Body of pancreas (tissue), 4 donors: ENCODE measurements at regions not wholly inside any gene's neighbourhood (a gene's known extent, or its start where the extent isn't known, plus 50 kb on each side); places are given as distances from the start of the nearest gene placed in this dataset.

ENCODE experiments used
- ATAC-seq: fragments of 150-250 bp; one replicate; pipeline ENCODE4 v1.9.1; 2016
- DNase-seq, 4 donors: peaks; one replicate each; pipeline ENCODE4 v3.0.0-alpha.2; 2019
- H3K27ac ChIP-seq, 4 donors: fragments of 200-600 bp; sonication (generic); 1 replicate in 3 of 4; 2 replicates in 1 of 4; pipeline versions ENCODE4 v1.5.1 to v1.6.1; 2016 to 2019; ENCODE audit warnings: mild to moderate bottlenecking in 1 of 4, mixed read lengths in 1 of 4, moderate library complexity in 1 of 4
- H3K27me3 ChIP-seq, 2 donors: fragments of 200-600 bp; sonication (generic); one replicate each; pipeline ENCODE4 v1.6.0; 2016; ENCODE audit warnings: mild to moderate bottlenecking in 1 of 2
- H3K36me3 ChIP-seq, 2 donors: fragments of 200-600 bp; sonication (generic); replicated peaks in 1 of 2; 2 replicates each; pipeline ENCODE4 v1.5.1; 2016; ENCODE audit warnings: low read depth in 2 of 2; ENCODE audit not compliant: insufficient read depth in 1 of 2
- H3K4me1 ChIP-seq: fragments of 200-600 bp; sonication (generic); one replicate; pipeline ENCODE4 v1.6.0; 2016
- H3K4me3 ChIP-seq, 2 donors: fragments of 200-600 bp; sonication (generic); 1 replicate in 1 of 2; 2 replicates in 1 of 2; pipeline ENCODE4 v1.5.1; 2016 to 2019
- H3K9me3 ChIP-seq, 3 donors: fragments of 200-600 bp; sonication (generic); 1 replicate in 2 of 3; 2 replicates in 1 of 3; pipeline ENCODE4 v1.5.1; 2016
- POLR2A ChIP-seq, 3 donors: fragments of 450-650 bp; IDR thresholded peaks; one replicate each; pipeline ENCODE4 v1.6.1; 2016; ENCODE audit warnings: antibody characterized with exemption in 3 of 3, mild to moderate bottlenecking in 2 of 3
- WGBS, 2 donors: methylation state at CpG; one replicate each; pipeline ENCODE4 v1.1.5; 2017; 5-methylcytosine and 5-hydroxymethylcytosine counted together
- intact Hi-C: fragments of 100-400 bp; cut with DNase I; formaldehyde crosslinking; loops from one replicate; pipeline ENCODE4 v1.15.1; 2023
- TF ChIP-seq, protein P1 (sequence below), 7 experiments: fragments of 450-650 bp in 4 of 7; fragments of 200-600 bp in 3 of 7; sonication (generic) in 3 of 7; IDR thresholded peaks; one replicate each; pipeline ENCODE4 v1.5.1; 2016 to 2019; ENCODE audit warnings: antibody characterized with exemption in 7 of 7

- H3K9me3 ChIP-seq = no peaks in the 10 kb centered on the region
- H3K4me1 ChIP-seq = peaks cover 15% of the 10 kb centered on the region
- ATAC-seq (no peak), DNase-seq (no peak)
- no peak overlapping the region for H3K27ac ChIP-seq
- H3K4me3 ChIP-seq = no peak overlapping the region
- WGBS, 2 donors = 86 to 96% methylated on average over 11 of the region's 11 CpGs
- intact Hi-C loops = no loop called here
- TF ChIP-seq, protein P1, sequence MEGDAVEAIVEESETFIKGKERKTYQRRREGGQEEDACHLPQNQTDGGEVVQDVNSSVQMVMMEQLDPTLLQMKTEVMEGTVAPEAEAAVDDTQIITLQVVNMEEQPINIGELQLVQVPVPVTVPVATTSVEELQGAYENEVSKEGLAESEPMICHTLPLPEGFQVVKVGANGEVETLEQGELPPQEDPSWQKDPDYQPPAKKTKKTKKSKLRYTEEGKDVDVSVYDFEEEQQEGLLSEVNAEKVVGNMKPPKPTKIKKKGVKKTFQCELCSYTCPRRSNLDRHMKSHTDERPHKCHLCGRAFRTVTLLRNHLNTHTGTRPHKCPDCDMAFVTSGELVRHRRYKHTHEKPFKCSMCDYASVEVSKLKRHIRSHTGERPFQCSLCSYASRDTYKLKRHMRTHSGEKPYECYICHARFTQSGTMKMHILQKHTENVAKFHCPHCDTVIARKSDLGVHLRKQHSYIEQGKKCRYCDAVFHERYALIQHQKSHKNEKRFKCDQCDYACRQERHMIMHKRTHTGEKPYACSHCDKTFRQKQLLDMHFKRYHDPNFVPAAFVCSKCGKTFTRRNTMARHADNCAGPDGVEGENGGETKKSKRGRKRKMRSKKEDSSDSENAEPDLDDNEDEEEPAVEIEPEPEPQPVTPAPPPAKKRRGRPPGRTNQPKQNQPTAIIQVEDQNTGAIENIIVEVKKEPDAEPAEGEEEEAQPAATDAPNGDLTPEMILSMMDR (IDR thresholded peaks at IDR 0.05) = no peak
- no peak for TF ChIP-seq POLR2A (IDR thresholded peaks at IDR 0.05)
- H3K36me3 ChIP-seq = no peaks in the 10 kb centered on the region
- H3K27me3 ChIP-seq = no peaks in the 10 kb centered on the region
These were observed 336.5 kb downstream of the MIAT start for GRCh38 chr22:26993886-26994285.

DNA sequence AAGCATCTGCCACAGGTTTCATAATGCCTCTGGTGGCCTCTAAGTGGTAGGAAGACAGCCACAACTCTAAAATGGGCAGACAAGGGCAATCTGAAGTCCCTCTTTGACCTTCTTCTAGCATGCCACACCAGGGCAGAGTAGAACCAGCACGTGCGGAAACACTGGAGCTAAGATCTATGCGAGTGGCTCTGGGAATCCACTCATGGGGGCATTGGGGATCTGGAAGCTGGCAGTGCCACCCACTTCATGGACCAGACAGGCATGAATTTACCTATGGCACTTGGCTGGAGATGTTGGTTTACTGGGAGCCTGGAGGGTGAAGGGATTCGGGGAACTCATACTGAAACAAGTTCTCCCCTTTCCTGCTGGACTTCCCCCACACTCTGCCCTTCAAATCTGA lies 337.4 kb downstream of the MIAT start:
- TF ChIP-seq, protein P1 (IDR thresholded peaks at IDR 0.05) = no peak
- no peak for TF ChIP-seq POLR2A (IDR thresholded peaks at IDR 0.05)
- Histone ChIP-seq H3K27ac (no peak overlapping the region), H3K27me3 (no peaks in the 10 kb centered on the region), H3K4me1 (peaks cover 15% of the 10 kb centered on the region), H3K4me3 (no peak overlapping the region), H3K9me3 (no peaks in the 10 kb centered on the region), H3K36me3 (no peaks in the 10 kb centered on the region)
- 79 to 90% methylated on average over 4 of the region's 4 CpGs for WGBS, 2 donors
- DNase-seq = no peak
- no peak for ATAC-seq
- intact Hi-C loops = no loop called here

DNA sequence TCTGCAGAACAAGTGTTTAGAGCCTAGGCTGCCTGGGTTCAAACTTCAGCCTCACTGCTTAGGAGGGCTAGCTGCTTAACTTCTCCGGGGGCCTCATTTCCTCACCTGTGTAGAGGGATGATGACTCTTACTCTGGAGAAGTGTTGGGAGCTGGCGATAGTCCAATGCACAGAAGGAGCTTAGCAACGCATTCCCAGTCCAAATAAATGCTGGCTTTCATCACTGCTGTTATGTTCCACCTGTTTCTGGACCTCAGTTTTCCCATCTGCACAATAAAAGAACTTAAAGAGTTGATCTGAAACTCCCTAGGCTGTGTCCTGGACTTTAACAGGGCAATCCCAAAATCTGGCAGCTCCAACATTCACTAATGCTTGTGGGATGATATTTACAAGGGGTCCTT lies 337.8 kb downstream of the MIAT start:
- H3K9me3 ChIP-seq = no peaks in the 10 kb centered on the region
- no peak overlapping the region for H3K4me3 ChIP-seq
- H3K27me3 ChIP-seq = no peaks in the 10 kb centered on the region
- DNase-seq (peak; percentile 71 to 81 (median 79)), ATAC-seq (peak; percentile 84)
- H3K4me1 ChIP-seq = peaks cover 15% of the 10 kb centered on the region
- H3K27ac ChIP-seq = peak overlapping the region in 2 of 4 donors; percentile 26 to 36
- H3K36me3 ChIP-seq = no peaks in the 10 kb centered on the region
- intact Hi-C loops = no loop called here
- TF ChIP-seq, protein P1 (IDR thresholded peaks at IDR 0.05) = no peak
- TF ChIP-seq POLR2A (IDR thresholded peaks at IDR 0.05) = no peak
- 6 to 25% methylated on average over 2 to 3 of the region's 3 CpGs for WGBS, 2 donors

DNA sequence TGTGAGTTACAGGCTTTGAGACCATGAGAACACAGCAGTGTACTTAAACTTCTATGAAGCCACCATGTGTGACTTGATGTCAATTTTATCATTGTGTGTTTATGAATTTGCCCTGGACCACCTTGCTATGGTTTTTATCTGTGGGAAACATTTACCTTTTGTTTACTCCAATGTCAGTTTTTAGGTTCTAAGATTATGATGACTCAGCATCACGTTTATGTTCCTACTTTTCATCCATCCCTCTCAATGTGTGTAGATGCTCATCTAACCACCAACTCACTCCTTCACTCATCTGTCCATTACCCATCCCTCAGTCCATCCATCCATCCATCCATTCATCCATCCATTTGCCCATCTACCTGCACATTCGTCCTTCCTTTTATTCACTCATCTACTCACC lies 338.8 kb downstream of the MIAT start:
- Histone ChIP-seq H3K36me3 (no peaks in the 10 kb centered on the region), H3K4me3 (no peak overlapping the region), H3K27me3 (no peaks in the 10 kb centered on the region), H3K9me3 (no peaks in the 10 kb centered on the region), H3K4me1 (peaks cover 15% of the 10 kb centered on the region), H3K27ac (no peak overlapping the region)
- intact Hi-C loops = no loop called here
- no peak for DNase-seq
- no peak for ATAC-seq
- WGBS, 2 donors = 67% methylated on average over 2 of the region's 2 CpGs
- TF ChIP-seq POLR2A (IDR thresholded peaks at IDR 0.05) = no peak
- TF ChIP-seq, protein P1 (IDR thresholded peaks at IDR 0.05) = no peak

DNA sequence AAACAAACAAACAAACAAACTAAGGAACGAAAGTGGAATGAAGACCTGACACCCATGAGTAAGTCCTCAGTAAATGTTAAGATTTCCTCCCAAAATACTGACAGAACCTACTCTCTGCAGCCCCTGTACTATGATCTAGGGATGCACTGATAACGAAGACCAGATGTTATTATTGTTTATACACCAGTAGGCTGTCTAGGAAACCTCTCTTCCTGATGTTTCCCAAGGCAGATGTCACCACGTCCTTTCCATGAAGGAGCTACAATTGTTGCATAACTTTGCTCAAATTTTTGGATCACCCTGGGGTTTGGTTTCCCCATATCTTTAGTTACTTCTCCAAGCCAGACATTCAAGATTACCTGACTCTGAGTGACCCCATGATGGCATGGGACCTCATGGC lies 340.7 kb downstream of the MIAT start:
- TF ChIP-seq, protein P1 (IDR thresholded peaks at IDR 0.05) = no peak
- TF ChIP-seq POLR2A (IDR thresholded peaks at IDR 0.05) = no peak
- no peak overlapping the region for H3K27ac ChIP-seq
- no peaks in the 10 kb centered on the region for H3K9me3 ChIP-seq
- H3K4me3 ChIP-seq = no peak overlapping the region
- intact Hi-C loops = no loop called here
- WGBS, 2 donors = 70 to 74% methylated on average over 3 of the region's 3 CpGs
- DNase-seq (no peak), ATAC-seq (no peak)
- no peaks in the 10 kb centered on the region for H3K27me3 ChIP-seq
- H3K4me1 ChIP-seq = peaks cover 15% of the 10 kb centered on the region
- no peaks in the 10 kb centered on the region for H3K36me3 ChIP-seq
